GM18951 (cell line): ENCODE measurements at regions not wholly inside any gene's neighbourhood (a gene's known extent, or its start where the extent isn't known, plus 50 kb on each side); places are given as distances from the start of the nearest gene placed in this dataset.

ENCODE experiments used
- POLR2A ChIP-seq: IDR thresholded peaks from 4 replicates; pipeline ENCODE4 v1.6.1; 2011; ENCODE audit warnings: mild to moderate bottlenecking; ENCODE audit not compliant: insufficient read length, insufficient read depth; ENCODE audit errors: extremely low read depth
- in situ Hi-C: fragments of 300-500 bp; cut with MboI; formaldehyde crosslinking; loops from one replicate; pipeline ENCODE4 v1.12.0; 2022; ENCODE audit warnings: low sequenced_read_pairs, mixed read lengths, inconsistent platforms; ENCODE audit not compliant: unreplicated experiment

DNA sequence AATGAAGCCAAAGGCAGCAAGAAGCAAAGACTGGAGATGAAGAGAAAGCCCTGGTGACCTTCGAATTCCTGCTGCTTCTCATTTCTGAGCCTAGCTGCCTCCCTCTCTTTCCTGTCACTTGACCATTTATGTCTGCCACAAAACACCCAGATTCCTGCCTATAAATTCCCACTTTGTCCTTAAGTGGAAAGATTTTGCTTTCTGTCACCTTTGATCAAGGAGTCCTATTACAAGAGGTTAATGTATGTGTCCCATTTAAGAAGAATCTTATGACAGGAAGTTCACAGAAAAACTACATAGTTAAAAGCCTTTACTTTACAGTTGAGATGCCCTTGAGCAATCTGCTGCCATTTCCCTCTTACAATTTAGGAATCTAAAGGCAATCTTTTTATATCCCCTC lies 155.7 kb downstream of the GALC start:
- no peak for TF ChIP-seq POLR2A
- in situ Hi-C loops, result no loop called here

GRCh38 chr14:87834594-87834993 lies 158.4 kb downstream of the GALC start:
- no peak for TF ChIP-seq POLR2A
- in situ Hi-C loops, result no loop called here

DNA sequence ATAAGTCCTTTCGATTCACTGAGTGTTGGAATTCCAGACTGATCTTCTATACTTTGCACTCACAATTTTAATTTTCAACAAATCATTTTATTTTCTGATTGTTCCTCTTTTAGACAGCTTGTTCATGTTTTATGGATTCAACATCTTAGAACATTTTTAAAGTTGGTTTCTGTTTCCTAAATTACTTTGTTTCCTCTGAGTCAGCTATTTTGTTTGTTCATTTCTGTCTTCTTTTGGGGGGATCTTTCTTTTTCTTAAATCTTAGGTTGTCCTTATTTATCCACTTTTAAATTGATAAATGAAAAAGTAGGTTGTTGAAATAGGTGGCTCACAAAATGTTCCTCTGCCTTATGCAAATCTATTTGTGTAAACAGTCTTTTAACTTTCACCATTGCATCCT lies 160.0 kb downstream of the GALC start:
- in situ Hi-C loops, result no loop called here
- TF ChIP-seq POLR2A, result no peak

DNA sequence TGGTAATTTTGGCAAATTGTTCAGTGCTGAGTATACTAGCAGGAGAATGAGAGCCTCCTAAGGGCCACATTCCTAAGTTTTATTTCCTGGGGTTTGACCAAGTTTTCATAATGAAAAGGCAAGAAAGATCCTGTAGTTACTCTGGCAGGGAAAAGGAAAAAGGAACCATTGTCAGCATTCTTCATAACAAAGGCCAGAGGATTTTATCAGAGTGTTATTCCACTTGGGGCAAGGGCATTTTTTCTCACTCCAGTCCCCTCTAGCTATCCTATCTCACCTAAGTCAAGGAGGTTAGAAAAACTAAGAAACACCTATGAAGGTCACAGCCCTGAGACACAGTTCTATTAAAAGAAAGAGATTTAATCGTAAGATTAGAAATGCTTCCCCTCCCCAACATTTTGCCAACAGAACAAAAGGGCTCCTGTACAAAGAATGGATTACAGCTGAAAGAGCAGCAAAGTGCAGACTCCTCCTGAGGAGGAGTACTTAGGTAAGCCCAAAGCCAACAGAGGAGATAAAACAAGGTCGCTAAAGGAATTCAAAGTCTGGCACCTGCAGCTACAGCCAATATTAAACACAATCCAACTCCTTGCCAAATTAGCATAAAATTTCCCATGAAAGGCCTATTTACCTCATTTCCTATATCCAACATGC lies 162.4 kb downstream of the GALC start:
- in situ Hi-C loops, result no loop called here
- no peak for TF ChIP-seq POLR2A

DNA sequence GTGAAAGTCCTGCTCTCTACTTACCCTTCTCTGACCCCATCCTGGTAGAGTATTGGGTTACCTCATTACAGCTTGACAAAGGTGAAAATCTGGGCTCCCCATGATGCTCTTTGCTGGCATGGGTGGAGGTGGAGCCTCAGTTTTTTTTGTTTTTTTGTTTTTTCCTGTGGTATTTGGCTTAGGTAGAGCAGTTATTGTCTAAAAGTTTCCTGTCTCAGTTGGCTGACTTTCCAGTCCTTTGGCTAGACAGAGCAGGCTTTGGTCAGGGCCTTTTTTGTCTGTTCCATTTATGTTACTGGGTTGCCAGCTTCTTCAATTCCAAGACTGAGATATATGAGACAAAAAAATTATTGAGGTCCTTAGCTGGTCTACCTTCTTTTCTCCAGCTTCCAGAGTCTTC lies 163.4 kb downstream of the GALC start:
- no peak for TF ChIP-seq POLR2A
- in situ Hi-C loops, result no loop called here

DNA sequence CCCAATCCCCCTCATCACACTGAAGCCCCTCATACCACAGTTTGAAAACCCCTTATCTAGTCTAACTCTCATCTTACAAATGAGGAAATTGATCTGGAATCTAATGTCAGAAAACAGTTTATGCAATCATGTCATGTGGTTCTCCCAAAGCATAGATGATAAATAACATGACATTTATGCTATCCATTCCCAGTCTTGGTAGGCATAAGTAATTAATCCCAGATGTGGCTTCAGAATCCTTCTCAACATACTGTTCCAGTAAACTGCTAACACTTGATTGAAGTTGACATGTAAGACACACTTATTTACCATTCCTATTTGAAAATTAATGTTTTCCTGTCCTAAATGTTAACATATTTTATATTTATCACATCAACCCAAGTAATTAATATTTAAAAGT lies 168.7 kb downstream of the GALC start:
- in situ Hi-C loops, result no loop called here
- TF ChIP-seq POLR2A, result no peak

DNA sequence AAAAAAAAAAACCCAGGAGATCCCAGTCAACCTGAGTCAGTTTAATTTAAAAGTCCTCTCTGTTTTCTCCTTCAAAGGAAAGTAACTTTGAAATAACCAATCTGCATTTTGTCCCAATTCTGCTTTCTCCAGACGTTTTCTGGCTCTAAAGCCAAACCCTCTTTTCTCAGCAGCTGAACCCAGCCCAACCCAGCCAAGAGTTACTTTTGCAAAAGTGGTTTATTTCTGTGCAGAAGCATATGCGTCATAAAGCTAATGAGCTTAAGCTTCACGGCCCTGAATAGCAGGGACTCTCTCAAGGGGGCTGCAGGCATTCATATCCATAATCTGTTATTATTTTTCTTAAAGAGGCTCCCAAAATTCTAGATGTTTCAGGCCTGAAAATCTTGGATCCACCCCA lies 176.6 kb downstream of the GALC start:
- TF ChIP-seq POLR2A, result no peak
- in situ Hi-C loops, result no loop called here

GRCh38 chr14:87815121-87815520 lies 177.9 kb downstream of the GALC start:
- in situ Hi-C loops, result no loop called here
- TF ChIP-seq POLR2A, result no peak

- TF ChIP-seq POLR2A, result no peak
- in situ Hi-C loops, result no loop called here
Measured at GRCh38 chr14:87813686-87814085, 179.3 kb downstream of the GALC start.

GRCh38 chr14:87813211-87813610 lies 179.8 kb downstream of the GALC start:
- no peak for TF ChIP-seq POLR2A
- in situ Hi-C loops, result no loop called here

DNA sequence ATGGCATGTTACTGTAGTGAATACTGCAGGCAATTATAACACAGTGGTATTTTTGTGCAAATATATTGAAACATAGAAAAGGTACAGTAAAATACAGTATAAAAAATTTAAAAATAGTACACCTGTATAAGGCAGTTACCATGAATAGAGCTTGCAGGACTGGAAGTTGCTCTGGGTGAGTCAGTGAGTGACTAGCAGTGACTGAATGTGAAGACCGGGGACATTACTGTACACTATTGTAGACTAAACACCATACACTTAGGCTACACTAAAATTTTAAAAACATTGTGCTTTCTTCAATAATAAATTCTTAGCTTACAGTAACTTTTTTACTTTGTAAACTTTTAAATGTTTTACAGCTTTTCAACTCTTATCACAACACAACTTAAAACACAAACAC lies 181.7 kb downstream of the GALC start:
- TF ChIP-seq POLR2A, result no peak
- in situ Hi-C loops, result no loop called here

GRCh38 chr14:87810711-87811110 lies 182.3 kb downstream of the GALC start:
- TF ChIP-seq POLR2A, result no peak
- in situ Hi-C loops, result no loop called here

- no peak for TF ChIP-seq POLR2A
- in situ Hi-C loops, result no loop called here
Measured at GRCh38 chr14:87809261-87809660, 183.7 kb downstream of the GALC start.

DNA sequence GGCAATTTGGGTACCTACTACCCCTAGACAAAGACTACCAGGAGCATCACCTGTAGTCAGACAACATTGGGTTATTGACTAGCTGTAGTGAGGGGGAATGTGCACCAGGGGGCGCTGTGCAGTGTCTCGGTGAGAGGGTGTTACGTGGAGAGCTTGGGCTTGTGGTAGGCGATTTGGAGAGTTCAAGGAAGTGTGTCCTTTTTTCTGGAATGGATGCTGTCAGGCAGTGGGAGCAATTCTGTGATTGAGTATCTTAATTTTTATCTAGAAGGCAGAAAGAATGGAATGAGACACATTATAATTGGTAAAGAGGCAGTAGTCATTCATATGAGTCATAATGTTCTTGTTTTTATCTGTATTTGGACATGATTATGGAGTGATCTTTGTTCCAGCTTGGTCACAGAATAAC lies 187.7 kb downstream of the GALC start:
- in situ Hi-C loops, result no loop called here

DNA sequence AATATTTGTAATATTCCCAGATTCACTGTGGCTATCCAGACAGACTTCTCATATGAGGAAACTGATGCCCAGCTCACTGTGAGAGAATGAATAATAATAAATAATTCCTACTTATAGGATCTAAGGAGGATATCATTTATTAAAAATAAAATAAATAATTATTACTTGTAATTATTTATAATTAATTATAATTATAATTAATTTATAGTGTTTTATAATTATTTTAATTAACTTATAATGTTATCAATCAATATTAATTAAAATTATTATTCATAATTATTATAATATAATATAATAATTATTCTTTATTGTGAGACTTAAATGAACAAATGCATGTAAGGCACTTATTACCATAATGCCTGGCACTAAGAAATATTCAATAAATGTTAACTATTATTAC lies 192.8 kb downstream of the GALC start:
- no peak for TF ChIP-seq POLR2A
- in situ Hi-C loops, result no loop called here

More for the DNA sequence above, 187.7 kb downstream of the GALC start:
- no peak for TF ChIP-seq POLR2A

DNA sequence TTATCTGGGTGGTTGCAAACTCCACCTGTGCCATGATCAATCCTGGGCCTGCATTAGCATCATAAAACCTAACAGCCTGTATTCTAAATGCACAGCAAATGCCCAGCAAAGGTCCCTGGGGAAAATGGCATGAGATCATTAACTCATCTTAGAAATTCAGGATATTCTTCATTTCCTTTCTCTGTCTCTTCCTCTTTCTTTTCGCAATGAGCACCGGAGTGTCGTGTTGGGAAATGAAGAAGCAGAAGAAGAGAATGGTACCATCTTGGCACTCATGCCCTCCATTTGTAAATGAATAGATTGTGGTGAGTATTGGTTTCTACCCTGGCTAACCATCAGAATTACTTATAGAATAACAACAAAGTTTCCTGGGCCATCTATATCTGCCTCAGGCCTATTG lies 193.6 kb downstream of the GALC start:
- TF ChIP-seq POLR2A, result no peak
- in situ Hi-C loops, result no loop called here

DNA sequence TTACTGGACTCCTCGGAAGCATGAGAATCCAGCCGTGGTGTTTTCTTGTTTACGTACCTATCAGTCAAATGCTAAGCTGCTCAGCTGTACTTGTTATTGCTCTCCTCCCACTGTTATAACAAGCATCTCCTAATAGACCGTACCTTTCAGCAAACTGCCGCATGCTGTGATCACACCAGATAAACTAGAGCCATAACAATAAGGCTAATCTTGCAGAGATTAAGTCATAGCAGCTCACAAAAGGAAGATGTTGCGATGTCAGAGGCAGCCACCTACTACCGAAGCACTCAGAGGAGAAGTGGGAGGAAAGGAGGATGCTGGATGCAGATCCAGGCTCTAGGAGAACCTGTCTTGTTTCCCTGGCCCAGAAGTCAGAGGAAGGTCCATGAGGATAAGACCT lies 196.0 kb downstream of the GALC start:
- in situ Hi-C loops, result no loop called here

More for the DNA sequence above, 196.0 kb downstream of the GALC start:
- no peak for TF ChIP-seq POLR2A
